ENCODE measurements at regions not wholly inside any gene's neighbourhood (a gene's known extent, or its start where the extent isn't known, plus 50 kb on each side); places are given as distances from the start of the nearest gene placed in this dataset.
A peak's percentile ranks its signal among the peaks of the same experiment; 100 is the strongest.

DNA sequence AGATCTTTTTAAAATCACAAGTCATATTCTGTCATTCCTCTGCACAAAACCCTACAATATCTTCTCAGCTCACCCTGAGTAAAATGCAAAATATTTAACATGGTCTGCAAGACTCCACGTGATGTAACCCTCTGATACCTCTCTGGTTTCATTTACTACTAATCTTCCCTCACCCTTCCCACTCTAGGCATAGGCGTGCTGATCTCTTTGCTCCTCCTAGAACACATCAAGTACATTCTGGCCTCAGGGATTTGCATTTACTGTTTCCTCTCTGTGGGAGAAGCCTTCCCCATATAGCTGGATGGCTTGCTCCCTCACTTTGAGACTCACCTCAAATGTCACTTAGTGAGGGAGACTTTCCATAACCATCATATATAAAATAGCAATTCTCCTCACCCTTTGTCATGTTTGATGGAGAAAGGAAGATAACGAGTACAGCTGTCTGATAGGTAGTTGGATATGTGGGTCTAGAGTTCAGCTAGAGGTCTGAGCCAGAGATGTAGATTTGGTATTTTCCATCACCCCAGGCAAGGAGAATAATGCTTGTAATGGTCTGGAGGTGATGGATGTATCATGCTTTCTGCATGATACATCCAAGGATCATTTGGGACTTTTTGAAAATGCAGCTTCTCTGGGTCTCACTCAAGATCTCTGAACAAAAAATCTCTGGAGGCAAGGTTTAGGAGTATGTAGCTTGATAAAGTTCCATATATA lies 123.9 kb upstream of the VAMP7 start:
- no peak overlapping the region for H3K4me3 ChIP-seq
- H3K36me3 ChIP-seq (ENCODE audit: low read depth): no peaks in the 10 kb centered on the region
- no peak for DNase-seq
- no peaks in the 10 kb centered on the region for H3K9me3 ChIP-seq
- H3K4me1 ChIP-seq (ENCODE audit: low read depth): no peaks in the 10 kb centered on the region
- ATAC-seq: no peak
- intact Hi-C loops (cut with DNase I, micrococcal nuclease): no loop called here
- TF ChIP-seq CTCF (IDR thresholded peaks at IDR 0.05): no peak

GRCh38 chrX:155755706-155756337 lies 125.3 kb upstream of the VAMP7 start:
- intact Hi-C loops (cut with DNase I, micrococcal nuclease): no loop called here

DNA sequence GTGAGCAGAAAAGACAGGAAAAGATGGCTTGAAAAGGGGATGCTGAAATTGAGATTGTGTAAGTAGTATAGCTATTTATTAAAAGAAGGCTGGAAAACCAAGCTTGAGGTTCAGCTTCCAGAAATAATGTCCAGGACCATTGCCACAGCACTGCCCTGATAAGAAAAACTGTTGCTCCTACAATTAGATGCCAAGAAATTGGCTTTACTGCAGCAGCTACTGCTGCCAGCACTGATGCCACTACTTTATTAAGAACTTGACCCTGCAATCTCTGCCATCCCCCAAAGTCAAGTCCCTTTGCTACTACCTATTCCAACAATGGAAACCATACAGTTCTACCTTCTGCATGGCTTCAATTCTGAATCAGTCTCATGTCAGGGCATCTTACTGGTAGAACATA lies 130.0 kb upstream of the VAMP7 start:
- Histone ChIP-seq H3K36me3 (ENCODE audit: low read depth) (no peaks in the 10 kb centered on the region), H3K9me3 (no peaks in the 10 kb centered on the region), H3K4me3 (no peak overlapping the region), H3K4me1 (ENCODE audit: low read depth) (no peaks in the 10 kb centered on the region)
- DNase-seq: no peak
- intact Hi-C loops (cut with DNase I, micrococcal nuclease): no loop called here
- no peak for TF ChIP-seq CTCF (IDR thresholded peaks at IDR 0.05)
- ATAC-seq: no peak

More at GRCh38 chrX:155755706-155756337, 125.3 kb upstream of the VAMP7 start:
- ATAC-seq (no peak), DNase-seq (no peak)
- Histone ChIP-seq H3K4me3 (no peak overlapping the region), H3K36me3 (ENCODE audit: low read depth) (no peaks in the 10 kb centered on the region), H3K4me1 (ENCODE audit: low read depth) (no peaks in the 10 kb centered on the region), H3K9me3 (no peaks in the 10 kb centered on the region)
- no peak for TF ChIP-seq CTCF (IDR thresholded peaks at IDR 0.05)

GRCh38 chrX:155747520-155747919 lies 133.6 kb upstream of the VAMP7 start:
- H3K36me3 ChIP-seq (ENCODE audit: low read depth): no peaks in the 10 kb centered on the region
- no peak for TF ChIP-seq CTCF (IDR thresholded peaks at IDR 0.05)
- no peak overlapping the region for H3K4me3 ChIP-seq
- intact Hi-C loops (cut with DNase I, micrococcal nuclease): no loop called here
- ATAC-seq (peak; percentile 75), DNase-seq (peak; percentile 53 to 93 (median 75))
- H3K9me3 ChIP-seq: no peaks in the 10 kb centered on the region
- no peaks in the 10 kb centered on the region for H3K4me1 ChIP-seq (ENCODE audit: low read depth)

- Histone ChIP-seq H3K36me3 (ENCODE audit: low read depth) (no peaks in the 10 kb centered on the region), H3K4me3 (no peak overlapping the region), H3K9me3 (no peaks in the 10 kb centered on the region), H3K4me1 (ENCODE audit: low read depth) (no peaks in the 10 kb centered on the region)
- TF ChIP-seq CTCF (IDR thresholded peaks at IDR 0.05): no peak
- ATAC-seq: peak; percentile 88
- peak in 2 of 3 donors; percentile 22 to 78 for DNase-seq
- intact Hi-C loops (cut with DNase I, micrococcal nuclease): no loop called here
Observed at GRCh38 chrX:155745792-155746191, 133.0 kb upstream of the TMLHE start.

All from mucosa of descending colon (tissue), 3 donors.